Breast epithelium (tissue), 4 donors: ENCODE measurements at regions not wholly inside any gene's neighbourhood (a gene's known extent, or its start where the extent isn't known, plus 50 kb on each side); places are given as distances from the start of the nearest gene placed in this dataset.

Experiments
- DNase-seq, 2 donors: peaks; one replicate each; pipeline ENCODE4 v3.0.0-alpha.2; 2019; ENCODE audit warnings: low spot score in 2 of 2
- H3K27ac ChIP-seq, 2 donors: fragments of 200-600 bp; sonication (generic) in 1 of 2; one replicate each; pipeline ENCODE4 v1.5.1; 2016 to 2019; ENCODE audit warnings: mild to moderate bottlenecking in 1 of 2
- H3K27me3 ChIP-seq, 2 donors: fragments of 200-600 bp; sonication (generic) in 1 of 2; one replicate each; pipeline versions ENCODE4 v1.5.1 to v1.6.0; 2017 to 2019; ENCODE audit warnings: control low read depth in 1 of 2, mild to moderate bottlenecking in 1 of 2
- H3K36me3 ChIP-seq: fragments of 200-600 bp; one replicate; pipeline ENCODE4 v1.5.1; 2019
- H3K4me1 ChIP-seq, 2 donors: fragments of 200-600 bp; sonication (generic); one replicate each; pipeline ENCODE4 v1.5.1; 2016 to 2019; ENCODE audit warnings: control low read depth in 1 of 2
- H3K4me3 ChIP-seq, 3 donors: fragments of 200-600 bp; sonication (generic); 1 replicate in 2 of 3; 2 replicates in 1 of 3; pipeline ENCODE4 v1.5.1; 2016 to 2019; ENCODE audit warnings: mild to moderate bottlenecking in 3 of 3, moderate library complexity in 2 of 3
- H3K9me3 ChIP-seq, 2 donors: fragments of 200-600 bp; sonication (generic) in 1 of 2; one replicate each; pipeline ENCODE4 v1.5.1; 2016 to 2019; ENCODE audit warnings: control low read depth in 1 of 2
- POLR2A ChIP-seq: fragments of 450-650 bp; IDR thresholded peaks from one replicate; pipeline ENCODE4 v1.6.1; 2016; ENCODE audit warnings: antibody characterized with exemption, mild to moderate bottlenecking, moderate library complexity
- POLR2AphosphoS5 ChIP-seq, 3 donors: sonication (generic); formaldehyde crosslinking; IDR thresholded peaks; one replicate each; pipeline ENCODE4 v1.6.1; 2017; ENCODE audit warnings: antibody characterized with exemption in 3 of 3
- intact Hi-C: fragments of 100-400 bp; cut with DNase I; formaldehyde crosslinking; loops from one replicate; pipeline ENCODE4 v1.15.1; 2023; ENCODE audit warnings: low total_unique reads
- TF ChIP-seq, protein P1 (sequence below), 3 donors: fragments of 450-650 bp; IDR thresholded peaks; one replicate each; pipeline ENCODE4 v1.5.1; 2016 to 2017; ENCODE audit warnings: antibody characterized with exemption in 3 of 3, mild to moderate bottlenecking in 3 of 3, moderate library complexity in 3 of 3

DNA sequence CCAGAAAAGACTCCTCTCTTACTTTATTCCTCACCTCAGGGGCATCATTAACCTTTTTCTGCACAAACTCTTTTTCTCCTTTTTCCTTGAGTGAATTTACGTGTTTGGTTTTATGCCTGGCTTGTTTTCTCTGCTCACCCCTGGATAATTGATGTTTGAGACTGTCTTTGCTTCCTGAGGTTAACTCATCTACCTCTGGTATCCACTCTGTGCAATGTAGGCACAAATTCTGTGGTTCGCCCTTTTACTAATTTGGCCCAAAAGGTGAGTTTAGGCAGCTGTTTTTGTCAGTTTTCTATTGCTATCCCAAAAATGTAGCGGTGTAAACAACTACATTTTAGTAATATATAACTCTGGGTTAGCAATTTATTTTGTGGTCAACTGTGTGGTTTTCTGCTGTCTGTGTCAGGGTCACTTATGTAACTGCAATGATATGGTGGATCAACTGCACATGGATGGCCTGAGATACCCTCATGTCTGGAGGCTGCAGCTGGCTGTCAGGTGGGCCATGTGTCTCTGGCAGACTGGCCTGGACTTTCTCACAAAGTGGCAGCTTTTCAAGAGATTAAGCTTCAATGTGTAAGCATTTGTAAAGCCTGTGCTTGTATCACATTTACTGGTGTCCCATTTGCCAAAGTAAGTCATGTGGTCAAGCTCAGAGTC, 329.7 kb downstream of the FSIP2 start:
- intact Hi-C loops = no loop called here
- TF ChIP-seq, protein P1, sequence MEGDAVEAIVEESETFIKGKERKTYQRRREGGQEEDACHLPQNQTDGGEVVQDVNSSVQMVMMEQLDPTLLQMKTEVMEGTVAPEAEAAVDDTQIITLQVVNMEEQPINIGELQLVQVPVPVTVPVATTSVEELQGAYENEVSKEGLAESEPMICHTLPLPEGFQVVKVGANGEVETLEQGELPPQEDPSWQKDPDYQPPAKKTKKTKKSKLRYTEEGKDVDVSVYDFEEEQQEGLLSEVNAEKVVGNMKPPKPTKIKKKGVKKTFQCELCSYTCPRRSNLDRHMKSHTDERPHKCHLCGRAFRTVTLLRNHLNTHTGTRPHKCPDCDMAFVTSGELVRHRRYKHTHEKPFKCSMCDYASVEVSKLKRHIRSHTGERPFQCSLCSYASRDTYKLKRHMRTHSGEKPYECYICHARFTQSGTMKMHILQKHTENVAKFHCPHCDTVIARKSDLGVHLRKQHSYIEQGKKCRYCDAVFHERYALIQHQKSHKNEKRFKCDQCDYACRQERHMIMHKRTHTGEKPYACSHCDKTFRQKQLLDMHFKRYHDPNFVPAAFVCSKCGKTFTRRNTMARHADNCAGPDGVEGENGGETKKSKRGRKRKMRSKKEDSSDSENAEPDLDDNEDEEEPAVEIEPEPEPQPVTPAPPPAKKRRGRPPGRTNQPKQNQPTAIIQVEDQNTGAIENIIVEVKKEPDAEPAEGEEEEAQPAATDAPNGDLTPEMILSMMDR (IDR thresholded peaks at IDR 0.05) = no peak
- TF ChIP-seq POLR2AphosphoS5 (IDR thresholded peaks at IDR 0.05) = no peak
- no peak for TF ChIP-seq POLR2A
- no peak overlapping the region for H3K27ac ChIP-seq
- DNase-seq = no peak
- no peaks in the 10 kb centered on the region for H3K9me3 ChIP-seq
- no peaks in the 10 kb centered on the region for H3K4me1 ChIP-seq
- no peaks in the 10 kb centered on the region for H3K27me3 ChIP-seq
- no peaks in the 10 kb centered on the region for H3K36me3 ChIP-seq
- H3K4me3 ChIP-seq = no peak overlapping the region

DNA sequence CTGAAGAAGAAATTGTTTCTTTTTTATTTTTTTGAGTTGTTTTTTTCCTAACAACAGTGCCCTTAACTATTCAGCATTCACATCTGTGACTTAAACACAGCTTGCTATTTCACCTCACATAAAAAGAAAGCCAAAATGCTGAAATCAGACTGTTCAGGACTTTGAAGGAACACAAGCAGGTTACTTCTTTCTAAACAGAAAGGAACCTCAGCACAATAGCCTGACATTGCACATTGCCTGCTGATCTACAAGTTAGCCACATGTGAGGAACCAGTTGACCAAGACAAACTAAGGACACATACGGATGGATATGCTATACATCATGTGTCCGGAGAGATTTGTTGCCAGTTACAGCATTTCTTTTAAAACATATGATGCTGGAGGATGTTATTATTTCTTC, 331.1 kb downstream of the FSIP2 start:
- Histone ChIP-seq H3K4me3 (no peak overlapping the region), H3K9me3 (no peaks in the 10 kb centered on the region), H3K4me1 (no peaks in the 10 kb centered on the region), H3K27me3 (no peaks in the 10 kb centered on the region), H3K36me3 (no peaks in the 10 kb centered on the region), H3K27ac (no peak overlapping the region)
- TF ChIP-seq POLR2A = no peak
- TF ChIP-seq, protein P1 (IDR thresholded peaks at IDR 0.05) = no peak
- no peak for DNase-seq
- intact Hi-C loops = no loop called here

DNA sequence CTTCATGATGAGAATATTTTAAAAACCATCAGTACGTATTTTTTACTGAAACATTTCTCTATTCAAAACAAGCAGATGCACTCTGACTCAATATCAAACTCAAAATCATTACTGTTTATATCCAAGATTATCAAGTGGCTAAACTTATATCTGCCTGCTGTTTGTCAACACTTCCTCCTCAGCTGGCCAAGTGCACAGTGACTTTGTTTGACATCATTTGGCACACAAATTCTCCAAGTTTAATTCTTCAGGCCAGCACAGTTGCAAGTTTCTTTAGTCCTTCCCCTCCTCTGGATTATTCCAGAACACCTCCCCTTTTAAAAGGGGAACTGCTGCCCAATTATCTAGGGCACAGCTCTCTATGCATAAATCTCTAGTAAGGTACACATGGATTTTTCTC, 346.6 kb downstream of the FSIP2 start:
- TF ChIP-seq POLR2A (no peak), POLR2AphosphoS5 (IDR thresholded peaks at IDR 0.05) (no peak)
- TF ChIP-seq, protein P1 (IDR thresholded peaks at IDR 0.05) = no peak
- no peaks in the 10 kb centered on the region for H3K27me3 ChIP-seq
- intact Hi-C loops = no loop called here
- H3K36me3 ChIP-seq = no peaks in the 10 kb centered on the region
- H3K4me3 ChIP-seq = no peak overlapping the region
- DNase-seq = no peak
- H3K9me3 ChIP-seq = no peaks in the 10 kb centered on the region
- H3K27ac ChIP-seq = no peak overlapping the region
- no peaks in the 10 kb centered on the region for H3K4me1 ChIP-seq

DNA sequence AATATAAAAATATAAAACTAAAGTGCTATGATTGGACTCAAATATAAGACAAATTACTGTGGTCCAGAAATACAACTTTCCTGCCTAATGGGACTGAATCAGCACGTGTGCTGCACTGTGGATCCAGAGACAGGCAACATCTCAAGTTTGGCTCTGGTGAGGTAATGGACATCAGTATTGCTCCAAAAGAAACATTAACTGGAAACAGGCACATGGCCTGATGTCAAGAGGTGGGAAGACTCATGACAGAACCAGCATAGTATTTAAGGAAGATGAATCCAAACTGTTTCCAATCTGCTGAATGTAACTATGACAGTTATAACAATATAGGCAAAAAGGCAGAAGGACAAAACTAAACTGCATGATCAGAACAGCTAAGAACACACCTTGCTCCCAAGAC, 354.6 kb downstream of the FSIP2 start:
- Histone ChIP-seq H3K27me3 (no peaks in the 10 kb centered on the region), H3K27ac (no peak overlapping the region), H3K9me3 (no peaks in the 10 kb centered on the region), H3K36me3 (no peaks in the 10 kb centered on the region), H3K4me3 (no peak overlapping the region), H3K4me1 (no peaks in the 10 kb centered on the region)
- intact Hi-C loops = no loop called here
- no peak for DNase-seq
- TF ChIP-seq, protein P1 (IDR thresholded peaks at IDR 0.05) = no peak
- no peak for TF ChIP-seq POLR2AphosphoS5 (IDR thresholded peaks at IDR 0.05)
- TF ChIP-seq POLR2A = no peak

DNA sequence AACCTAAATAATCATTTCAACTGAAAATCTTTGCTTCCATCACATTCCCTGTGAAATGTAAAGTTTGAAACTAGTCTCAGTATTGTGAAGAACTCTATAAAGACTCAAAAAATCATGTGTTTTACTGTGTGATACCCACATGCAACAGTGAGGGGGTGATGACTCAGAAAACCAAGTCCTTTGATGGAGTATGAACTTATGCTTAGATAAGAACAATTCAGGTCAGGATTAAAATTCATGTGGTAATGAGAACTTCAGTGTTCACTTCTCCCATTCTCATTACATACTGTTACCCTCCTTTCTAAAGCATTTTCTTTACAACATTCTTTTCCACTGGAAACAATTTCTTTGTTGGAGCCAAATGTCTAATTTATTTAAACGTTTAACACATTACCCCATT, 360.2 kb downstream of the FSIP2 start:
- Histone ChIP-seq H3K27me3 (no peaks in the 10 kb centered on the region), H3K4me1 (no peaks in the 10 kb centered on the region), H3K27ac (no peak overlapping the region), H3K4me3 (no peak overlapping the region), H3K36me3 (no peaks in the 10 kb centered on the region), H3K9me3 (no peaks in the 10 kb centered on the region)
- intact Hi-C loops = no loop called here
- DNase-seq = no peak
- TF ChIP-seq POLR2AphosphoS5 (IDR thresholded peaks at IDR 0.05) (no peak), POLR2A (no peak)
- TF ChIP-seq, protein P1 (IDR thresholded peaks at IDR 0.05) = no peak
